ENCODE measurements at regions not wholly inside any gene's neighbourhood (a gene's known extent, or its start where the extent isn't known, plus 50 kb on each side); places are given as distances from the start of the nearest gene placed in this dataset.

DNA sequence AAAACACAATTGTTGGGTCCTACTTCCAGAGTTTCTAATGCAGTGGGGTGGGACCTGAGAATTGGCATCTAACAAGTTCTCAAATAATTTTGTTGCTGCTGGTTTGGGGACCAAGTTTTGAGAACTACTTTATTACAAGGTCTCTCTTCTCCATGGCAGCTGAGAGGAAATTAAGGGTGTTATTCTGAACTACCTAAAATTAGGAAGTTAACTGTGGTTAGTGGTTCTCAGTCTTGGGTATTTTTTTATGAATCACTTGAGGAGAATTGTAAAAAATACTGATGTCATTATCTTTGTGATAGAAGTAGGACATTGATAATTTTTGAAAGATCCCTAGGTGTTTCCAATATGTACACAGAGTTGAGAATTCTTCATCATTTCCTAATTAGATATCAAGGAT is 210.2 kb downstream of the MC4R start:
- Histone ChIP-seq H2AFZ (ENCODE audit: control insufficient read depth, low read depth, low read length) (no peak overlapping the region), H4K20me1 (ENCODE audit: control insufficient read depth, insufficient read depth) (no peaks in the 10 kb centered on the region), H3K27ac (ENCODE audit: control insufficient read depth, insufficient read depth) (no peak overlapping the region), H3K4me3 (no peak overlapping the region), H3K36me3 (ENCODE audit: control insufficient read depth in 2 of 2, insufficient read depth in 2 of 2, low read length in 1 of 2) (no peaks in the 10 kb centered on the region), H3K79me2 (ENCODE audit: control insufficient read depth, insufficient read depth, low read length) (no peaks in the 10 kb centered on the region), H3K4me1 (ENCODE audit: control insufficient read depth, insufficient read depth, low read length) (no peaks in the 10 kb centered on the region), H3K9me3 (replicated peaks; ENCODE audit: control insufficient read depth, insufficient read depth, low read length) (no peaks in the 10 kb centered on the region; the same call in 2 of the 3 replicates), H3K27me3 (replicated peaks in 1 of 2; ENCODE audit: control insufficient read depth in 2 of 2, insufficient read depth in 2 of 2, low read length in 1 of 2) (no peaks in the 10 kb centered on the region), H3K9ac (ENCODE audit: control insufficient read depth, insufficient read depth, low read length) (no peak overlapping the region), H3K4me2 (ENCODE audit: control insufficient read depth, insufficient read depth) (no peak overlapping the region)
- SMC1A ChIA-PET (ENCODE audit: uncharacterized antibody, unreplicated experiment), result no interaction called here
- intact Hi-C loops (cut with micrococcal nuclease; ENCODE audit: unreplicated experiment), result no loop called here
- FAIRE-seq, result no peak
- RAD21 ChIA-PET (ENCODE audit: unreplicated experiment), result no interaction called here
- no peak for ATAC-seq
- BruUV-seq (replicated peaks), result no TSS peak
- TF ChIP-seq, protein P1, sequence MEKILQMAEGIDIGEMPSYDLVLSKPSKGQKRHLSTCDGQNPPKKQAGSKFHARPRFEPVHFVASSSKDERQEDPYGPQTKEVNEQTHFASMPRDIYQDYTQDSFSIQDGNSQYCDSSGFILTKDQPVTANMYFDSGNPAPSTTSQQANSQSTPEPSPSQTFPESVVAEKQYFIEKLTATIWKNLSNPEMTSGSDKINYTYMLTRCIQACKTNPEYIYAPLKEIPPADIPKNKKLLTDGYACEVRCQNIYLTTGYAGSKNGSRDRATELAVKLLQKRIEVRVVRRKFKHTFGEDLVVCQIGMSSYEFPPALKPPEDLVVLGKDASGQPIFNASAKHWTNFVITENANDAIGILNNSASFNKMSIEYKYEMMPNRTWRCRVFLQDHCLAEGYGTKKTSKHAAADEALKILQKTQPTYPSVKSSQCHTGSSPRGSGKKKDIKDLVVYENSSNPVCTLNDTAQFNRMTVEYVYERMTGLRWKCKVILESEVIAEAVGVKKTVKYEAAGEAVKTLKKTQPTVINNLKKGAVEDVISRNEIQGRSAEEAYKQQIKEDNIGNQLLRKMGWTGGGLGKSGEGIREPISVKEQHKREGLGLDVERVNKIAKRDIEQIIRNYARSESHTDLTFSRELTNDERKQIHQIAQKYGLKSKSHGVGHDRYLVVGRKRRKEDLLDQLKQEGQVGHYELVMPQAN (conservative IDR thresholded peaks at IDR 0.05), result no peak
- TF ChIP-seq CHD1 (IDR thresholded peaks at IDR 0.05; ENCODE audit: low read depth, low read length) (no peak), NRF1 (conservative IDR thresholded peaks at IDR 0.05; ENCODE audit: low read depth, low read length) (no peak), STAT3 (IDR thresholded peaks at IDR 0.05; ENCODE audit: low read depth, low read length) (no peak), NFYB (IDR thresholded peaks at IDR 0.05; ENCODE audit: insufficient read depth, low read depth, low read length) (no peak), RAD21 (IDR thresholded peaks at IDR 0.05; ENCODE audit: insufficient read depth, low read depth, low read length) (no peak), POLR2AphosphoS5 (IDR thresholded peaks at IDR 0.05; ENCODE audit: low read length) (no peak), JUND (IDR thresholded peaks at IDR 0.05; ENCODE audit: low read depth, low read length) (no peak), HDAC6 (IDR thresholded peaks at IDR 0.05; ENCODE audit: unreplicated experiment) (no peak), FOXM1 (IDR thresholded peaks at IDR 0.05; ENCODE audit: low read depth, low read length) (no peak), ATF7 (IDR thresholded peaks at IDR 0.05; ENCODE audit: low read depth) (no peak), PAX5 (IDR thresholded peaks at IDR 0.05; ENCODE audit: borderline replicate concordance, low read depth, low read length) (no peak), HDAC2 (IDR thresholded peaks at IDR 0.05) (no peak), IKZF2 (IDR thresholded peaks at IDR 0.05) (no peak)
- TF ChIP-seq, protein P2, sequence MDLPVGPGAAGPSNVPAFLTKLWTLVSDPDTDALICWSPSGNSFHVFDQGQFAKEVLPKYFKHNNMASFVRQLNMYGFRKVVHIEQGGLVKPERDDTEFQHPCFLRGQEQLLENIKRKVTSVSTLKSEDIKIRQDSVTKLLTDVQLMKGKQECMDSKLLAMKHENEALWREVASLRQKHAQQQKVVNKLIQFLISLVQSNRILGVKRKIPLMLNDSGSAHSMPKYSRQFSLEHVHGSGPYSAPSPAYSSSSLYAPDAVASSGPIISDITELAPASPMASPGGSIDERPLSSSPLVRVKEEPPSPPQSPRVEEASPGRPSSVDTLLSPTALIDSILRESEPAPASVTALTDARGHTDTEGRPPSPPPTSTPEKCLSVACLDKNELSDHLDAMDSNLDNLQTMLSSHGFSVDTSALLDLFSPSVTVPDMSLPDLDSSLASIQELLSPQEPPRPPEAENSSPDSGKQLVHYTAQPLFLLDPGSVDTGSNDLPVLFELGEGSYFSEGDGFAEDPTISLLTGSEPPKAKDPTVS (IDR thresholded peaks at IDR 0.05; ENCODE audit: low read depth, low read length), result no peak
- CTCF ChIA-PET, result no interaction called here
- in situ Hi-C loops (cut with MboI), result no loop called here
- no peak for DNase-seq (ENCODE audit: low read depth, low spot score)
- POLR2A ChIA-PET, result no interaction called here

Data from GM12878 (cell line).